ENCODE measurements at regions not wholly inside any gene's neighbourhood (a gene's known extent, or its start where the extent isn't known, plus 50 kb on each side); places are given as distances from the start of the nearest gene placed in this dataset.

DNA sequence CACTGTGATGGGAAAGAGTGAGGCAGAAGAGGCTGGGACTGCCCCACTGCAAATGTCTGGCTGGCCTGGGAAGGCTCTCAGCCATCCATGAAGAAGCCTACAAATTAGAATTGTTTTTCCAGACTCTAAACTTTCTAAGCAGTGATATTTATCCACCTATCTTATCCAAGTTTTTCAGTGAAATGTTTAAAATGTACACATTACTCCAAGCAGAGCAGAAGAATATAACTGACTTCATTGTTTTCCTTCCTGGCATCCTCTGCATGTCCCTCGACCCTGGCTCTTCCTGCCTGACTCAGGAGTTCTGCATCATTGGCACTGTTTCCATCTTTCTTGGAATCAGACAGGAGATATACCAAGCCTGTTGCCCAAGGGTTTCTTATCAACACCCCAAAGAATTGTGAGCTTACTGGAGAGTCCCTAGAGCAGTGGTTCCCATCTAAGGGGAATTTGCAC, 401.5 kb upstream of the PROK2 start:
- DNase-seq = no peak

DNA sequence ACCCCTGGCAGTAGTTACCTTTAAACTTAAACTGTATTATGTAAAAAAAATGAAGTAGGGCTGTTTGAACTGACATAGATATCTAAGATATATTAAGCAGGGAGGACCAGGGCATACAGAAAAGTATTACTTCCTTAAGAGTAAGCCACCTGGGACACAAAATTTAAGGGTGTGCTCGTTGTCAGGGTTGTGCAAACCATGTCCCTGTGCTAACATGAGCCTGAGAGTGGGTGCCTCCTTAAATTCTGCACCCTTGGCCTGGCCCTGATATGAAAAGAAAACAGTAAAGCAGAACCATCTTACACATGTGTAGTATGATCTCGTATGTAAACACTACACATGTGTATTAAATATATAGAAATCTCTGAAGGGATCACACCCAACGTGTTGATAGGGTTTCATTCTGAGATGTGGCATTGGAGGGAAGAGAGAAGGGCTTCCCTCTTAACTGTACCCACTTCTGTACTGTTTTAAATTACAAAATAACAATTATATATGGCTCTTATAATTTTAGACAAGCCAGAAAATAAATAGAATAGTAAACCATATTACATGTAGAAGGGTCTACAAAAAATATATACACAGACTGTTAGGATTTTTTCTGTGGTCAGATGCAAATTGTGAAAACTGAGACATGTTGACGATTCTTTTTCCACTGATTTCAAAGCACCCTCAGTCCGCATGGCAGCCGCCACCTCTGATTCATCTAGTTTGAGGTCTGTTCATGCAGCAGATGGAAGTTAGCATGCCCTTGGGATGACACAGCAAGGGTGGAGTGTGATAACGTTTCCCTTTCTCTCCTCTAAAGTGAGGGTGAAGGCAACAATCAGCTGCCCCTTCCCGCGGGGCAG, 400.8 kb upstream of the PROK2 start:
- no peak for DNase-seq

DNA sequence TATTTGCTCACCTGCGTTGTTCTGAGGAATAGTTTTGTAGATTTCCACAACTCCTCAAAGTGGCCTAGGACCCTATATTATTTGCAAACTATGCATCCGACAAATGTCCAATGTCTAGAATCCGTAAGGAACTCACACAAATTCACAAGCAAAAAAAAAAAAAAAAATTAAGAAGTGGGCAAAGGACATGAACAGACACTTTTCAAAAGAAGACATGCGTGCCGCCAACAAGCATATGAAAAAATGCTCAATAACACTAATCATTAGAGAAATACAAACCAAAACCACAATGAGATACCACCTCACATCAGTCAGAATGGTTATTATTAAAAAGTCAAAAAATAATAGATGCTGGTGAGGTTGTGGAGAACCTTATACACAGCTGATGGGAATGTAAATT, 398.5 kb upstream of the PROK2 start:
- no peak for DNase-seq

DNA sequence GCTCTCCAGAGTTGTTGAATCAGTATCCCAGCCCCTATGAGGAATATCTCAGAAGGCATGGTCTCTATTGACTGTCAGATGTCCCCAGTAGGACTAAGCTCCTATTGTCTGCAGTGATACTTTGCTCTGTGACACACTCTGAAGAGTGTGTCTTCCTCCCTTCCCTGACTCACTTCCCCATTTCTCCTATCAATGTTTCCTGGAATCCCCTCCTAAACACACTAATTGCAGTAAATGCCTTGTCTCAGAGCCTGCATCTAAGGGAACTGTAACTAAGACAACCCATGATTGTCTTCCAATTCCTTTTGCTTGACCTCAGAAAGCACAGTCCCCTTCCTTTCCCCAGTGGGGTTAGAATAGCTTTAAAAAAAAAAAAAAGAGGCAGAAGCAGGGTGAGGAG, 397.3 kb upstream of the PROK2 start:
- DNase-seq = no peak

DNA sequence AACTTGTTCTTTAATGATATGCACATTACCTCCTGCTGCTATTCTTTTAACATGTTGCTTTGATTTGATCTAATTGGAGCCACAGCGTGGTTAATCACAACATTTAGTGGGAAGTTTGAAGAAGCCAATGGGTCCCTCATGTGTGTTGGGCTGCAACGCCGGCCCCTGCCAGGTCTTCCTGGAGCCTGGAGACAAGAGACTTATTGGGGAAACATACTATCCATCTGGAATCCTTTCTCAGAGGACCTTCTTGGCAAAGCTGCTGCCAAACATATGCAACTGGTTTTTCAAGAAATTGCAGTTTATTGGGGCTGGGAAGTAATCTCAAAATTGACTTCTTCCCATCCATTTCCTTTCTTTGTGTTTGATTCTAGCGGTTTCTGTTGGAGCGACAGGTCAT, 396.3 kb upstream of the PROK2 start:
- DNase-seq = no peak

DNA sequence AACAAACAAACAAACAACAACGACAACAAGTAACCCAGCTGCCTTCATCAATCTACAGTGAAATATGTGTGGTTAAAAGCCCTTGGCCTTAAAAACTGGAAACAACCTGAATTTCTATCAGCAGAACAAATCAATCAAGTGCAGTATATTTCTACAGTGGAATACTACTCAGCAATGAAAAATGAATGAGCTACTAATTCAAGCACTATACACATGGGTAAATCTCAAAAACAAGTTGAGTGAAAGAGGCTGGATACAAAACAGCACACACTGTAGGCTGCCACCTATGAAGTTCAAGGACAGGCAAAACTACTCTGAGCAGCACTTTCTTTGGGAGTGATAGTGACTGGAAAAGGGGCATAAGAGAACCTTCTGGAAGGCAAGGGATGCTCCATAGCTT, 395.5 kb upstream of the PROK2 start:
- no peak for DNase-seq

DNA sequence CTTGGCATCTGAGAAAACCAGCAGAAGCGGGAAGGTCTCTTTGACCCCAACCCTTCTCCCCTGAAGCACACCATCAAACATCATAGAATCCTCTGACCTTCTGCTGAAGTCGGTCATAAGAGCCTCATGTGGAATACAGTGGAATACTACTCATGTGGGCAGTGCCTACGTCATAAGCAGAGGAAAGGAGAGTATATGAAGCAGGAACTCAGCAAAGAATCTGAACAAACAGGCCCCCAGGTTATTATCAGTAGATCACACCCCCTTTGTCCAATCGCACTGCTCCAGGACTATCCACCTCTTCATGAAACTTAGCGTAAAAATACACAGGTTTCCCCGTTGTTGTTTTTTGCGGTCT, 394.1 kb upstream of the PROK2 start:
- DNase-seq = no peak

DNA sequence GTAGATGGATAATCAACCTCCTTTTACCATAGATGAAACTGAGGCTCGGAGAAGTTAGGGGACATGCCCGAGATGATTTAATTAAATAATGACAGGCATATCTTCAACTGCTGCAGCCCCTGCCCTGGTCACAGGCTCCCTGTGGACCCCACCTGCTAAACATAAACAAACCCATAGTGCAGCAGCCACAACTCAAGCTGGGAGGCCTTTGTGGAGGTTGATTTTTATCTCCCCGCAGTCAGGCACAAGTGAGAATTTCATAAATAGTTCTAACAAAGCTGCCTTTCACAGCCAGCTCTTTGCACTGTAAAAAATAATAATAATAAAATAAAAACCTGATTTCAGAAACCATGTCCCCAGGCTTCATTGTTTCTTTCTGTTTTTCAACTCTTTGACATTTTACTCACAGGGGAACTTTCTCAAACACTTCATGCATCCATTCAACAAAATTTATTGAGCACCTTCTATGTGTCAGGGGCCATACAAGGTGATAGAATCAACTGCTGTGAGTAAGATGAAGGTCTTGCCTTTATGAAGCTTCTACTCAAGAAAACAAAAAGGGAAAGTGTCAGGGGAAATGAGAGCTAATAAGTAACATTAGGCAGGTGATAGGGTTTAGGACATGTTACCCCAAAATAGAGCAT, 393.6 kb upstream of the PROK2 start:
- DNase-seq = no peak

DNA sequence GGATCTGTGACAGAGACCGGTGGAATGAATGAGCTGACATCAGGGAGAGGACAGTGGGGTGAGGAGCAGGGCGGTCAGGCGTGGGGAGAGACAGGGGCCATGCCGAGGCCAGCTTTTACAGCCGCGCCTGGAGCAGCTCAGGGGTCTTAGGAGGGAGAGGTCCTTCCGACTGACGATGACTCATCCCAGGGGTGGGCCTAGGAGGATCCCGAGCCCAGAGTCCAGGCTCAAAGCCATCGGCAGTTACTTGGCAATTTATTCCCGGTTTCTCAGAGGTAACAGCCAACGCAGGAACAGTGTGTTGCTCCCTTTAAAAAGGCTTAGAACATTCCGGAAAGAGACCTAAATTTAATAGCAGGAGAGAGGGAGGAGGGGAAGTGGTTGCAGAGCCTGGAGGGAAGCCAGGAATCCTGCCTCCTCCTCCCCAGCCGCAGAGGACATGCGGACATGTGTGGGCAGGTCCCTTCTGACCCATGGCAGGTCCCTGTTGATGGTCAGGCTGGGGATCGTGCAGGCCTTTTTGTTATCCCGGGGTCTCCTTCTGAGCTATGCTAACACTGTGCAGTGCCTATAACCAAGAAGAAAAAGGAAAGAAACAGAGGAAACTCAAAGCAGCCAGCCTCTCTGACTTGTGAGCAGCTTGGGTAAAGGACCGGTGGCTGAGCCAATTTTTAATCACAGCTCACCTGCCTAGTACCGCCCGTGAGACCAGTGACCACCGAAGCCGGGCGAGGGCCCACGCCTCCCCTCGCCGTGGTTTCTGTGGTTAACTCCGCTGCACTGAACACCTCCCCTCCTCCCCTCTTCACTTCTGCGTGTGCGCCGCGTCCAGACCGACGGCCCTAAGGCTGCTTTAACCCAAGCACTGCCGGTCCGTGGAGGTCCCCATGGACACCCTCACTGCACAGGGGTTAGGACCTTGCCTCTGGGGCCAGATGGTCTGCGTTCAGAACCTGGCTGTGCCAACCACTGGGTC, 392.4 kb upstream of the PROK2 start:
- no peak for DNase-seq

DNA sequence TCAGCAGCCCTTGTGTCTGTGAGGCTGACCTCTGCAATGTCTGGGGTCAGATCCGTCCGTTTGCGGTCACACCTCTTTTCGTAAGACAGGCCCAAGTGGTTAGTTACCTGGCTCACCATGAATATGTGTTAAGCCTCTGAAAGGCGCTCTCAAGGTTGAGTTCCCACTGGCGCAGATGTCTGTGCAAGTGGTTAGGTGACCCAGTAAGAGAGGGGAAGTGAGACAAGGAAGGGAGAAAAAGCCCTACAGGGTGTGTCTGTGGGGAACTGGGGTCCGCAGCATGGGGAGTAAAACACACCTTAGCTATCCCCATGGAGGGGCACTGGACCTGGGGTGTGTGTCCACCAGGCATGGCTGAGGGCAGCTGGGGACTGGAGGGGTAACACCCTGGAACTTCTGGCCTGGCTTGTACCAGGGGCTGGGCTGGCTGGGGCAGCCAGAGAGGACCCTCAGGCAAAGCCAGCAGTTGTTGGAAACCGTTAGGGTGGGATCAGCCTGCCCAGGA, 391.6 kb upstream of the PROK2 start:
- no peak for DNase-seq

DNA sequence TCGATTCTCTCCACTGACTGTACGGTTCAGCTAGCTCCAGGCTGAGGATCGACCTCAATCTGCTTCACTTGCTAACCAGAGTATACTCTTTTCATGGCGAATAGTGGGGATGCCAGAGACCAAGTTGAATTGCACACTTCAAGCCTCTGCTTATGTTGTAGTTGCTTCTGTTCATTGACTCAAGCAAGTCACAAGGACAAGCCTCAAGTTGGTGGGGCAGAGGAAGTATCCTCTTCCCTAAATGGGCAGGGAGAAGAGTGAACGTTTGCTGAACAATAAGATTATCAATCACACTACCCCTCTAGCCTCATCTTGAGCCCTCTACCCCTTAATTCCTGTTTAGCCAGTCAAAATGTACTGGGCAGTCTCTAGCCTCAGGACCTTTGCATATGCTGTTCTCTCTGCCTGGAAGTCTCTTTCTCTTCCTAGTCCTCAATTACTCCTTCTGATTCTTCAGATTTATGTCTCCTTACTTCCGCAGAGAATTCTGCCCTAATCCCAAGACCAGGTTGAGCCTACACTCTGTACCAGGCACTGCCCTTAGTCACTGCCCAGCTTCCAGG, 390.4 kb upstream of the PROK2 start:
- no peak for DNase-seq

DNA sequence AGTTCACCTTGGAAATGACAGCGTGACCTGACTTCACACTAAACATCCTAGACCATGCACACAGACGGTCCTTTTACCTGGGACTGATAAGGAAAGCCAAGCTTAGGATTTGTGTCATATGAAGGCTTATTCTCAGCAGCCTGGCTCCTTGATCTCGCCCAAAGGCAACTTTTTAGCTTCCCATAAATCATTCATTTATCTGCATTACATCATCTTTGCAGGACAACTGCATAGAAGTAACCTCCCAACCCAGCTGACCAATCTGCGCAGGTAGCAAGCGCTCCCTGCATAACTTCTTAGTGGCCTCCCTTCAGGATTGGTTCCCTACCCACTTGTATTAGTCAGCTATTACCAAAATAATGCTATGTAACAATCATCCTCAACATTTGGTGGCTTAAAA, 389.9 kb upstream of the PROK2 start:
- DNase-seq = no peak

DNA sequence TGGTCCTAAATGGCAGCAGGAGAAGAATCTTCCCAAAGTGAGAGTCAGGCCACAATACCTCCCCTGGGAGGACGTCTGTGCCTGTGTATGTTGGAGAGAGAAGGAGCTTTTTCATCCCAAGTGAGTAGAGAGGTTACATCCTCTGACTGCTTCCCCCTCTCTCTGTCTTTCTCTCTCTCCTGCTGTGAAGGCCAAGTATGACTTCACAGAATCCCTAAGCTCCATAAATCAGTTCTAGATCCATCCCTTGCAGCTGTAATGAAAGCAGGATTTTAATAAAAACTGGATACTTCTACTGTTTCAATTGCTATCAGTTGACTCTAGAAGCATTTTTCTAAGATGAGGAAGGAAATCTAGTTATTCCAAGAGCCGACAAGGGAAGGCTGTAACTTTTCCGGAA, 389.1 kb upstream of the PROK2 start:
- no peak for DNase-seq

DNA sequence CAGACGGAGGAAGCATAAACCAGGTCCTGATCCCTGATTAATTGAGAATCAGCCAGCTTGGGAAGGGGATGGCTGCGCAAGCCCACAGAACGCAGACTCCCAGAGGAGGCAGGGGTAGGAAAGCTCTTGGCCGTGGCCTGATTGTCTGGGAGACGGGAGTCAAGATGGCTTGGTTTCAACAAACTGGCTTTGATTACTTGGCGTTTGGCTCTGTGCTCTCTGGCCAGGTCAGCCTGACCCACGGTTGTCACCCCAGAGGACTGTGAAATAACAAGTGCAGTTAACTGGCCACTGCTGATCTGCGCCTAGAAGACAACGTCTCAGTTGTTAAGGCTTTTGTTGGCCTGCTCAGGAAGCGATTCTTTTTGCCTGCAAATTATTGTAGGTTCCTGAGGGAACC, 387.0 kb upstream of the PROK2 start:
- no peak for DNase-seq

DNA sequence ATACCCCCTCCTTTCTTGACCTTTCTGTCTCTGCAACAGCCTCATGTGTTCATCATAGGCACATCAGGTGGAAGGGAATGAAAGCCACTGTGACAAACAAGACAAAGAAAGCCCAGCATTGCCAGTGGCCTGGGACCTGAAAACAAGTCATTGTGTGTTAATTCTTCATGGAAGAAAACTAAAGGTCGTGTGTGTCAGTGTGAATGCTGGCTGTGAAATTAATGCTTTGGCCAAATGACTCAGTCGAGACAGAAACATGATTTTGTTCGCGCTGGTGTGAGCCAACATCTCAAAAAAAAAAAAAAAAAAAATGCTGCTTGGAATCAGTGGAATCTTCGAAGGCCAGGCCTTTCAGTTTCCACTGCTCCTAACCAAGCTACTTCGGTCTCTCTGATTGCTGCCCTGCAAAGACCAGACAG, 386.5 kb upstream of the PROK2 start:
- DNase-seq = no peak

DNA sequence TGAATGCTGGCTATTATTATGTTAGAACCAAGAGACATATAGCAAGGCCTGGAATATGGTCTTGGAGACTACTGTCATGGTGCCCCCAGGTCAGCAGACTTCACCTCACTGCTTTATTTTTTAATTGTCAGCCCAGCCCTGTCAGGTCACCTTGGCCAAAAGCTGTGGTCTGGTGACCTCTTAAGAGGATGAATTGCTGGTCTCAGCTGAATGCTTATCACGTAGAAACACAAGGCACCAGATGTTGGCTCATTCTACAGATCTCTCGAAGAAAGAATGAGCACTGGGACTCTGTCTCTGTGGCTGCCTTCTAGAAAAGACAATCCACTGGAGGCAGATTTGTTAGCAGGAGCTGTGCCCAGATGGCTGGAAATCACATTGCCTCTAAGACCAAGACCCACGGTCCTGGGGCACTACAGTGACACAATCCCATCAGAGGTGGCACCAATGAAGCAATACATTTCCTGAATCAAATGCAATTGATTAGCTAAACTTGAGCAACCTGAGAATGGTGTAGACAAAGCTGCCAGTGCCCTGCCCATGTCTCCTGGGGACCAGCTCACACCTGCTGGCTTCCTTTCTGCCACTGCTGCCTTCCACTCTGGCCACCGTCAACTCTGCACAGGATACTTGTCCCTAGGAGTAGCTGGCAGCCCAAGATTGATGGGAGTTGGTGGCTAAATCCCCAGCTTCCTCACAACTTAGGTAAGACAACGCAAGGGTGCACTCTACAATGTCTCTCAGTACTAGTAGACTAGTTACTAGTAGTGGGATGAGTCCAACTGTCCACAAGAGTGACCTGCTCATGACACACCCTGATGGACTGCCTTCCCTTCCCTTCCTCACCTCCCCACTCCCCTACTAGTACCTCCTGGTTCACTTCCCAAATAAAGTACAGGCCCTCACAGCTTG, 384.9 kb upstream of the PROK2 start:
- DNase-seq = no peak

DNA sequence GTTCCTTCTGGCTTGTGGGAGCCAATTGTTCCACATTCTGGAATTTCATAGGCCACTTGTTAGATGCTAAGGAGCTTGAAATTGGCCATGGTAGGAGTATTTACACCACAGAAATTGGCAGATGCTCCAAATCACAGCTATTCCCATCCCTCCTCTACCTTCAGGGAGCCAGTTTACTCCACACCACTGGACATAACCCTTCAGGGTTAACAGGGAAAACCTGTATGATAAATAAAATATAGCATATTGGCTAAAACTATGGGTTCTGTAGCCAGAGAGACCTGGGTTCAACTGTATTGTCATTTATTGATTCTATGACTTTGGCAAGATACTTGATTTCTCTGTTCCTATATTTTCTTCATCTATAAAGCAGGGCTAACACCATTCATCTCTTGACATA, 384.2 kb upstream of the PROK2 start:
- DNase-seq = no peak

DNA sequence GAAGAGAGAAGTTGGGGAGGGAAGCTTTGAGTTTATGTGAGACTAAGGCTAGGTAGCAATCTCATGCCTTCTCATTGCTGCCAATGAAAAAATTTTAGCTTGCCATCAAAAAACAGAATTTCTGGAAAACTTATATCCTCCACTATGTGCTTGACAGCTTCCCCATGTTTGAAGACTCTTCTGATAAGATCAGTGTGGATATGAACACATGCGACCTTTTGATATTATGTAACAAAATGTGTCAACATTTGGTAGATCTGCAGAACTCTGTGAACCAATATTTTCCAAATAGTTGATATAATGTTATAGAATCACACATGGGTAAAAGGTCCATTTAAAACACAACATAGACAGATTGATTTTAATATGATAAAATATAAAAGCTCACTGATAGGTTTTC, 380.9 kb upstream of the PROK2 start:
- no peak for DNase-seq

DNA sequence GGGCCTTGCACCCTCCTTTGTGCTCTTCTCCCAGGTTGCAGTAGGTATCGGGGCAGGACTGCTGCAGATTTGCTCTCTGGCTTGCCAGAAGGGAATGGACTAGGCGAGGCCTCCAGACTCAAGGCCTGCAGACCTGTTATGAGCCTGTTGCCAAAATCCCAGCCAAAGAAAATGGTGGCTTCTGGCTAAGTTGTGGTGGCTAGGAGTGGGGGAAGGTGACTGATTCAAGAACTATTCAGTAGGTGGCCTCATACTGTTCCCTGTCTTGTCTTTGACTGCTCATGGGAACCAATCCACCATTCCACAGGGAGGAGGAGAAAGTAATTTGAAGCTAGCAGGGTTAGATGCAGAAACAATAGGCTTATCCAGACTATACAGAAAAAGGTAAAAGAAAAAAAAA, 380.4 kb upstream of the PROK2 start:
- DNase-seq = no peak

DNA sequence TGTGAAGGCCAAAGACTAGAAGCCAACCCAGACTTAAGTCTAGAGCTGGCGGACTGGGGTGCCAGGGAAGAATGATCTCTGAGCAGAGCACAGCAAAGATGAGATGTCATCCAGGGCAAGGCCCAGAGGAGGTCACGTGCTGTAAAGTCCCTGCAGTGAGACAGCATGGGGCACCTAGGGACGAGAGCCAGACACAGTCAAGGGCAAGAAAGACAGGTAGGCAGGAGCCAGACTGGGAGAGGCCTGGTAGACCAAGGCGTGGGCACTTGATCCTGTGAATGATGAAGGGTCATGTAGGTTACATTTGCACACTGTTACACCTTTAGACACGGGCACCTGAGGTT, 379.7 kb upstream of the PROK2 start:
- no peak for DNase-seq

DNA sequence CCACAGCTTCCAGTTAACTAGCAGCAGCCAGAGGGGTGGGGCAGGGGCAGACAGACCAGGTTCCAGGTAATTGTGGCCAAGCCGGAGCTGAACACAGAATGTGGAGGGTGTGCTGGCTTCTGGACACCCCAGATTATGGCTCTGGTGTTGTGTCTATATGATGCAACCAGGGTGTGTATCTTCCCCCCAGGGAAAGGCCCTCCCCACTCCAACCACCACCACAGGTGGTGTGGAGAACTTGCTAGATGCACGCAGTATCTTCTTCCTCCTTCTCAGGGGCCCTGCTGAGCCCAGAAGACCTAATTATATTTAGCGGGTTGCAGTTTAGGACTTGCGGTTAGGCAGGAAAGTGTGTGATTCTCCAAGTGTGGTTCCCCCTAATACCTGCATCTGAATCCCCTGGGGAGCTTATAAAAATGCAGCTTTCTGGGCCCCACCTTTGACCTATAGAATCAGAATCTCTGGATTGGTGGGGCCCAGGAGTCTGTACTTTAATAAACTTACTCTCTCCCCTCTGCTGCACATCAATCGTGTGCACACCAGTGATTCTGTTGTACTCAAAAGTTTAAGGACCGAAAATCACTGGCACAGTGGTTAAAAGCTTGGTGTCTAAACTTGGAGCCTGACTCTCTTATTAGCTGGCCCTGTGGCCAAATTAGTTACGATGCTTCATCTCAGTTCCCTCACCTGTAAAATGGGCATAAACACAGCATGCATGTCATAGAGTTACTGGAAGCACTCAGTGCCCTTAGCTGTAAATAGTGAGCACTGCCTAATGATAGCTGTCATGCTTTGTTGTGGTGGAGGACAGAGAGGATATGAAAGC, 379.1 kb upstream of the PROK2 start:
- no peak for DNase-seq
